HCT116 (cell line): ENCODE measurements at regions not wholly inside any gene's neighbourhood (a gene's known extent, or its start where the extent isn't known, plus 50 kb on each side); places are given as distances from the start of the nearest gene placed in this dataset.

Experiments
- ATAC-seq: fragments of 200-7000 bp; cut with Tn5 transposase; 2 replicates; pipeline ENCODE4 v1.9.1; 2020; ENCODE audit warnings: mild to moderate bottlenecking, moderate library complexity
- BruUV-seq: library from RNA; stranded (reverse); fragments of 400-500 nt; replicated peaks from 2 replicates; lab custom pipeline; 2021; lab: Mats Ljungman, UMichigan
- CTCF ChIA-PET: fragments of 300-600 bp; sonication (Branson Sonifier 250); formaldehyde crosslinking; loops from one replicate; lab custom pipeline; 2021; ENCODE audit warnings: antibody characterized with exemption; lab: Charles Lee
- POLR2A ChIA-PET: fragments of 300-600, 350-600 bp; sonication (Branson Sonifier 250); formaldehyde crosslinking; loops from one replicate; lab custom pipeline; 2021; ENCODE audit warnings: antibody characterized with exemption; lab: Charles Lee
- RAD21 ChIA-PET, 2 experiments: fragments of 300-600 bp; sonication (Branson Sonifier 250); formaldehyde crosslinking; loops; one replicate each; lab custom pipeline; 2023; ENCODE audit warnings: low total read pairs in 2 of 2; ENCODE audit not compliant: uncharacterized antibody in 2 of 2, unreplicated experiment in 2 of 2, low non-redundant PET in 1 of 2; lab: Charles Lee
- DNase-seq: peaks from one replicate; pipeline ENCODE4 v3.0.0-alpha.2; 2010; ENCODE audit warnings: low read depth, low spot score
- H2AFZ ChIP-seq: fragments of 200-600 bp; shearing (Covaris generic), sonication (generic); 2 replicates; pipeline ENCODE4 v1.6.1; 2017; ENCODE audit warnings: low read depth, mixed run types, mixed read lengths, antibody characterized with exemption, low read length; ENCODE audit not compliant: poor library complexity, severe bottlenecking
- H3K27ac ChIP-seq: 2 replicates; pipeline ENCODE4 v1.5.1; 2012; ENCODE audit warnings: low read depth, low read length
- H3K27me3 ChIP-seq: fragments of 200-600 bp; sonication (generic); 2 replicates; pipeline ENCODE4 v1.6.1; 2016; ENCODE audit warnings: mixed run types, low read length, mixed read lengths; ENCODE audit not compliant: insufficient read depth
- H3K36me3 ChIP-seq, 2 experiments: fragments of 200-500 bp in 1 of 2; fragments of 200-600 bp in 1 of 2; sonication (Bioruptor generic) in 1 of 2; sonication (generic) in 1 of 2; 2 replicates each; pipeline versions ENCODE4 v1.5.1 to v1.6.1; 2014 to 2016; ENCODE audit warnings: low read length in 2 of 2, inconsistent platforms in 1 of 2, mixed read lengths in 1 of 2, mixed run types in 1 of 2; ENCODE audit not compliant: insufficient read depth in 2 of 2, control insufficient read depth in 1 of 2
- H3K4me1 ChIP-seq, 2 experiments: fragments of 200-600 bp in 1 of 2; sonication (generic) in 1 of 2; 2 replicates each; pipeline versions ENCODE4 v1.5.1 to v1.6.1; 2012 to 2017; ENCODE audit warnings: low read length in 2 of 2, inconsistent platforms in 1 of 2, mild to moderate bottlenecking in 1 of 2, mixed read lengths in 1 of 2, mixed run types in 1 of 2, moderate library complexity in 1 of 2; ENCODE audit not compliant: insufficient read depth in 2 of 2, control insufficient read depth in 1 of 2
- H3K4me2 ChIP-seq: fragments of 200-600 bp; sonication (generic); 2 replicates; pipeline ENCODE4 v1.6.1; 2017; ENCODE audit warnings: mixed run types, low read length, mixed read lengths
- H3K4me3 ChIP-seq, 2 experiments: fragments of 200-600 bp in 1 of 2; sonication (generic) in 1 of 2; replicated peaks in 1 of 2; 2 replicates each; pipeline ENCODE4 v1.5.1; 2011 to 2016; ENCODE audit warnings: low read length in 2 of 2, control low read depth in 1 of 2, low read depth in 1 of 2, mild to moderate bottlenecking in 1 of 2, mixed read lengths in 1 of 2, mixed run types in 1 of 2
- H3K79me2 ChIP-seq: fragments of 200-600 bp; sonication (generic); 2 replicates; pipeline ENCODE4 v1.6.1; 2017; ENCODE audit warnings: mild to moderate bottlenecking, mixed run types, low read length, moderate library complexity, mixed read lengths; ENCODE audit not compliant: insufficient read depth
- H3K9ac ChIP-seq: fragments of 200-600 bp; sonication (generic); 2 replicates; pipeline ENCODE4 v1.6.1; 2016; ENCODE audit warnings: low read length, mixed read lengths
- H3K9me2 ChIP-seq: fragments of 200-600 bp; sonication (generic), shearing (Covaris generic); 2 replicates; pipeline ENCODE4 v1.6.1; 2017; ENCODE audit warnings: mixed run types, mild to moderate bottlenecking, moderate library complexity; ENCODE audit not compliant: insufficient read depth
- H3K9me3 ChIP-seq, 2 experiments: fragments of 200-500 bp in 1 of 2; fragments of 200-600 bp in 1 of 2; sonication (Bioruptor generic) in 1 of 2; sonication (generic) in 1 of 2; 2 replicates each; pipeline ENCODE4 v1.6.1; 2014 to 2017; ENCODE audit warnings: low read length in 2 of 2, mixed read lengths in 2 of 2, inconsistent platforms in 1 of 2, low read depth in 1 of 2, mild to moderate bottlenecking in 1 of 2, mixed run types in 1 of 2, moderate library complexity in 1 of 2; ENCODE audit not compliant: control insufficient read depth in 1 of 2, insufficient read depth in 1 of 2
- H4K20me1 ChIP-seq: fragments of 200-600 bp; sonication (generic), shearing (Covaris generic); 2 replicates; pipeline ENCODE4 v1.6.1; 2017; ENCODE audit warnings: mixed run types, mild to moderate bottlenecking, moderate library complexity; ENCODE audit not compliant: insufficient read depth
- CEBPB ChIP-seq: IDR thresholded peaks from 2 replicates; pipeline ENCODE4 v1.6.1; 2012; ENCODE audit warnings: low read depth
- EZH2 ChIP-seq: fragments of 200-600 bp; sonication (generic); IDR thresholded peaks from 2 replicates; pipeline ENCODE4 v1.6.1; 2017; ENCODE audit warnings: antibody characterized with exemption, mixed run types
- EZH2phosphoT487 ChIP-seq: fragments of 200-600 bp; IDR thresholded peaks from 2 replicates; pipeline ENCODE4 v1.6.1; 2018; ENCODE audit warnings: antibody characterized with exemption, borderline replicate concordance
- MAX ChIP-seq: IDR thresholded peaks from 2 replicates; pipeline ENCODE4 v1.6.1; 2012
- POLR2A ChIP-seq: IDR thresholded peaks from 2 replicates; pipeline ENCODE4 v1.7.0; 2011; ENCODE audit warnings: borderline replicate concordance; ENCODE audit not compliant: insufficient read depth, insufficient read length; ENCODE audit errors: extremely low read depth
- RAD21 ChIP-seq: IDR thresholded peaks from 2 replicates; pipeline ENCODE4 v1.6.1; 2012; ENCODE audit warnings: low read depth, mild to moderate bottlenecking
- SRF ChIP-seq: IDR thresholded peaks from 2 replicates; pipeline ENCODE4 v1.6.1; 2012; ENCODE audit warnings: low read depth
- YY1 ChIP-seq: IDR thresholded peaks from 2 replicates; pipeline ENCODE4 v1.6.1; 2011; ENCODE audit warnings: low read length, low read depth, moderate library complexity, mild to moderate bottlenecking; ENCODE audit not compliant: insufficient replicate concordance; ENCODE audit errors: extremely low read depth
- ZBTB33 ChIP-seq: IDR thresholded peaks from 2 replicates; pipeline ENCODE4 v1.6.1; 2011; ENCODE audit warnings: mild to moderate bottlenecking, low read length, moderate library complexity; ENCODE audit not compliant: insufficient replicate concordance; ENCODE audit errors: extremely low read depth
- ZFX ChIP-seq: fragments of 450-650 bp; IDR thresholded peaks from 2 replicates; pipeline ENCODE4 v1.6.1; 2017
- ZNF274 ChIP-seq: fragments of 200-500 bp; sonication (Bioruptor generic); IDR thresholded peaks from 2 replicates; pipeline ENCODE4 v1.6.1; 2014; ENCODE audit warnings: mild to moderate bottlenecking, low read depth, low read length, inconsistent platforms
- intact Hi-C: fragments of 100-400 bp; cut with micrococcal nuclease; formaldehyde crosslinking; loops from 2 replicates; pipeline ENCODE4 v1.10.0; 2022
- TF ChIP-seq, protein P1 (sequence below): IDR thresholded peaks from 2 replicates; pipeline ENCODE4 v1.6.1; 2012
- TF ChIP-seq, protein P2 (sequence below): IDR thresholded peaks from 2 replicates; pipeline ENCODE4 v1.6.1; 2012; ENCODE audit warnings: low read depth

- Histone ChIP-seq H4K20me1 (no peaks in the 10 kb centered on the region), H3K9me3 (no peaks in the 10 kb centered on the region), H3K27me3 (no peaks in the 10 kb centered on the region), H3K9ac (no peak overlapping the region), H3K36me3 (no peaks in the 10 kb centered on the region)
- CTCF ChIA-PET = no interaction called here
- POLR2A ChIA-PET = no interaction called here
- RAD21 ChIA-PET = no interaction called here
- no peak for TF ChIP-seq POLR2A
- no peak for TF ChIP-seq SRF
- no peak for TF ChIP-seq YY1
- TF ChIP-seq, all 23 proteins: peak for 0
- DNase-seq = no peak
- no TSS peak for BruUV-seq
- no peaks in the 10 kb centered on the region for H3K79me2 ChIP-seq
- H3K4me3 ChIP-seq = no peak overlapping the region
- no peaks in the 10 kb centered on the region for H3K9me2 ChIP-seq
- no peak overlapping the region for H3K27ac ChIP-seq
- no peak for ATAC-seq
- intact Hi-C loops = no loop called here
- no peaks in the 10 kb centered on the region for H3K4me1 ChIP-seq
- no peak overlapping the region for H3K4me2 ChIP-seq
- H2AFZ ChIP-seq = no peak overlapping the region
Observed at GRCh38 chr6:137793805-137794515, 73.1 kb upstream of the TNFAIP3 start.

GRCh38 chr6:137794516-137795201, 72.4 kb upstream of the TNFAIP3 start:
- ATAC-seq (no peak), DNase-seq (no peak)
- BruUV-seq = no TSS peak
- Histone ChIP-seq H2AFZ (no peak overlapping the region), H3K79me2 (no peaks in the 10 kb centered on the region), H3K9me3 (no peaks in the 10 kb centered on the region), H3K9me2 (no peaks in the 10 kb centered on the region), H3K4me3 (no peak overlapping the region), H3K9ac (no peak overlapping the region), H4K20me1 (no peaks in the 10 kb centered on the region), H3K4me1 (no peaks in the 10 kb centered on the region), H3K27me3 (no peaks in the 10 kb centered on the region), H3K4me2 (no peak overlapping the region), H3K27ac (no peak overlapping the region), H3K36me3 (no peaks in the 10 kb centered on the region)
- ChIA-PET POLR2A (no interaction called here), CTCF (no interaction called here), RAD21 (no interaction called here)
- intact Hi-C loops = no loop called here
- TF ChIP-seq EZH2phosphoT487 = no peak
- TF ChIP-seq, protein P1, sequence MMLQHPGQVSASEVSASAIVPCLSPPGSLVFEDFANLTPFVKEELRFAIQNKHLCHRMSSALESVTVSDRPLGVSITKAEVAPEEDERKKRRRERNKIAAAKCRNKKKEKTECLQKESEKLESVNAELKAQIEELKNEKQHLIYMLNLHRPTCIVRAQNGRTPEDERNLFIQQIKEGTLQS = no peak
- TF ChIP-seq CEBPB = no peak
- TF ChIP-seq MAX = no peak
- no peak for TF ChIP-seq SRF
- TF ChIP-seq RAD21 = no peak
- TF ChIP-seq, protein P2, sequence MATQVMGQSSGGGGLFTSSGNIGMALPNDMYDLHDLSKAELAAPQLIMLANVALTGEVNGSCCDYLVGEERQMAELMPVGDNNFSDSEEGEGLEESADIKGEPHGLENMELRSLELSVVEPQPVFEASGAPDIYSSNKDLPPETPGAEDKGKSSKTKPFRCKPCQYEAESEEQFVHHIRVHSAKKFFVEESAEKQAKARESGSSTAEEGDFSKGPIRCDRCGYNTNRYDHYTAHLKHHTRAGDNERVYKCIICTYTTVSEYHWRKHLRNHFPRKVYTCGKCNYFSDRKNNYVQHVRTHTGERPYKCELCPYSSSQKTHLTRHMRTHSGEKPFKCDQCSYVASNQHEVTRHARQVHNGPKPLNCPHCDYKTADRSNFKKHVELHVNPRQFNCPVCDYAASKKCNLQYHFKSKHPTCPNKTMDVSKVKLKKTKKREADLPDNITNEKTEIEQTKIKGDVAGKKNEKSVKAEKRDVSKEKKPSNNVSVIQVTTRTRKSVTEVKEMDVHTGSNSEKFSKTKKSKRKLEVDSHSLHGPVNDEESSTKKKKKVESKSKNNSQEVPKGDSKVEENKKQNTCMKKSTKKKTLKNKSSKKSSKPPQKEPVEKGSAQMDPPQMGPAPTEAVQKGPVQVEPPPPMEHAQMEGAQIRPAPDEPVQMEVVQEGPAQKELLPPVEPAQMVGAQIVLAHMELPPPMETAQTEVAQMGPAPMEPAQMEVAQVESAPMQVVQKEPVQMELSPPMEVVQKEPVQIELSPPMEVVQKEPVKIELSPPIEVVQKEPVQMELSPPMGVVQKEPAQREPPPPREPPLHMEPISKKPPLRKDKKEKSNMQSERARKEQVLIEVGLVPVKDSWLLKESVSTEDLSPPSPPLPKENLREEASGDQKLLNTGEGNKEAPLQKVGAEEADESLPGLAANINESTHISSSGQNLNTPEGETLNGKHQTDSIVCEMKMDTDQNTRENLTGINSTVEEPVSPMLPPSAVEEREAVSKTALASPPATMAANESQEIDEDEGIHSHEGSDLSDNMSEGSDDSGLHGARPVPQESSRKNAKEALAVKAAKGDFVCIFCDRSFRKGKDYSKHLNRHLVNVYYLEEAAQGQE = no peak
- TF ChIP-seq ZNF274 = no peak
- no peak for TF ChIP-seq POLR2A
- TF ChIP-seq ZBTB33 = no peak
- TF ChIP-seq EZH2 = no peak
- TF ChIP-seq ZFX = no peak
